ENCODE measurements at regions not wholly inside any gene's neighbourhood (a gene's known extent, or its start where the extent isn't known, plus 50 kb on each side); places are given as distances from the start of the nearest gene placed in this dataset.

DNA sequence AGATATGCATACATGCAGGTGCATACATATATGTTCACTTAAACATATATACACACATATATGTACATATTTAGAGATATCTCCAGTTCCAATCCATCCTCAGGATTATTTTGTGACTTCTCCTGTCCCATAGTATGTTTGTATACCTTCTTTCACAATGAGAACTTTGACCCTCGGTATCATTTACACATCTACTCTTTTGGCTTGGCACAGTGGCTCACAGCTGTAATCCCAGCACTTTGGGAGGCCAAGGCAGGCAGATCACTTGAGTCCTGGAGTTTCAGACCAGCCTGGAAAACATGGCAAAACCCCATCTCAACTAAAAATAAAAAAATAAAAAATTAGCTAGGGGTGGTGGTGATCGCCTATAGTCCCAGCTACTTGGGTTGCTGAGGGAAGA lies 148.1 kb upstream of the CCL2 start:
- no peak for TF ChIP-seq POLR2A (IDR thresholded peaks at IDR 0.05)
- TF ChIP-seq, protein P1, sequence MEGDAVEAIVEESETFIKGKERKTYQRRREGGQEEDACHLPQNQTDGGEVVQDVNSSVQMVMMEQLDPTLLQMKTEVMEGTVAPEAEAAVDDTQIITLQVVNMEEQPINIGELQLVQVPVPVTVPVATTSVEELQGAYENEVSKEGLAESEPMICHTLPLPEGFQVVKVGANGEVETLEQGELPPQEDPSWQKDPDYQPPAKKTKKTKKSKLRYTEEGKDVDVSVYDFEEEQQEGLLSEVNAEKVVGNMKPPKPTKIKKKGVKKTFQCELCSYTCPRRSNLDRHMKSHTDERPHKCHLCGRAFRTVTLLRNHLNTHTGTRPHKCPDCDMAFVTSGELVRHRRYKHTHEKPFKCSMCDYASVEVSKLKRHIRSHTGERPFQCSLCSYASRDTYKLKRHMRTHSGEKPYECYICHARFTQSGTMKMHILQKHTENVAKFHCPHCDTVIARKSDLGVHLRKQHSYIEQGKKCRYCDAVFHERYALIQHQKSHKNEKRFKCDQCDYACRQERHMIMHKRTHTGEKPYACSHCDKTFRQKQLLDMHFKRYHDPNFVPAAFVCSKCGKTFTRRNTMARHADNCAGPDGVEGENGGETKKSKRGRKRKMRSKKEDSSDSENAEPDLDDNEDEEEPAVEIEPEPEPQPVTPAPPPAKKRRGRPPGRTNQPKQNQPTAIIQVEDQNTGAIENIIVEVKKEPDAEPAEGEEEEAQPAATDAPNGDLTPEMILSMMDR (IDR thresholded peaks at IDR 0.05): no peak
- intact Hi-C loops (cut with DNase I): no loop called here
- Histone ChIP-seq H3K4me1 (no peaks in the 10 kb centered on the region), H3K9me3 (no peaks in the 10 kb centered on the region), H3K27me3 (peaks cover 4% of the 10 kb centered on the region), H3K27ac (no peak overlapping the region), H3K36me3 (no peaks in the 10 kb centered on the region), H3K4me3 (replicated peaks in 1 of 3) (no peak overlapping the region)
- 85 to 92% methylated on average over 2 of the region's 2 CpGs for WGBS, 2 donors
- no peak for DNase-seq

DNA sequence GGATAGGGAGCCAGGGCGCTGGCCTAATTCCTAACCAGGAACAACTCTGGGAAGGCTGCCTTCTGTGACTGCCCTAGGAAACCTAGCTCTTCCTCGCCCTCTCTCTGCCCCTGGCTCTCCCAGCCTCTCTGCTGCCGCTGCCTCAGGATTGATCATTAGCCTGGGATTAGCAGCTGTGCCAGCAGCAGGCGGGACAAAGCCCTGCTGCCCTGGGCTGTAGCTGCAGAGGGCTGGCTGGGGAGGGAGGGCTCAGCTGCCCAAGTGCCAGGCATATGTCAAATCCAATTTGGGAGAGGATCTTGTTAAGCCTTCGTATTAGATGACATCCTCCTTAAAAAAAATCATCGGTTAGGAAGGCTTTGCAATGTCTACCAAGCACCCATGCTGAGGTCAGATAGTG lies 144.8 kb upstream of the CCL2 start:
- intact Hi-C loops (cut with DNase I): no loop called here
- H3K9me3 ChIP-seq: no peaks in the 10 kb centered on the region
- DNase-seq: no peak
- no peaks in the 10 kb centered on the region for H3K36me3 ChIP-seq
- peaks cover 4% of the 10 kb centered on the region for H3K27me3 ChIP-seq
- H3K27ac ChIP-seq: no peak overlapping the region
- no peaks in the 10 kb centered on the region for H3K4me1 ChIP-seq
- H3K4me3 ChIP-seq (replicated peaks in 1 of 3): no peak overlapping the region
- WGBS, 2 donors: 59 to 65% methylated on average over 6 of the region's 6 CpGs
- TF ChIP-seq POLR2A (IDR thresholded peaks at IDR 0.05): no peak
- TF ChIP-seq, protein P1 (IDR thresholded peaks at IDR 0.05): no peak

DNA sequence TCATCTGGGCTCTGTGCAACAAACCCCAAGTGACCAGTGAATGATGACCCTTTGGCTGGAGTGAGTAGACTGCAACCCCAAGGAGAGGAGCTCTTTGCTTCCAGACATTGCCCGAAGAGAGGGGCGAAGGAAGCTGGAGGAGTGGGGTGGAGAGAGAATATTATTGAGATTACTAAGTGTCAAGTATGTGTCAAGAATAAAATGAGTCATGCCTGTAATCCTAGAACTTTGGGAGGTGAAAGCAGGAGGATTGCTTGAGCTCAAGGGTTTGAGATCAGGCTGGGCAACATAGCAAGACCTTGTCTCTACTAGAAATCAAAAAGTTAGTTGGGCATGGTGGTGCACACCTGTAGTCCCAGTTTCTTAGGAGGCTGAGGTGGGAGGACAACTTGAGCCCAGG lies 142.0 kb upstream of the CCL2 start:
- H3K4me3 ChIP-seq (replicated peaks in 1 of 3): no peak overlapping the region
- WGBS, 2 donors: 94 to 95% methylated on average over 2 of the region's 2 CpGs
- TF ChIP-seq, protein P1 (IDR thresholded peaks at IDR 0.05): no peak
- TF ChIP-seq POLR2A (IDR thresholded peaks at IDR 0.05): no peak
- H3K27ac ChIP-seq: no peak overlapping the region
- H3K9me3 ChIP-seq: no peaks in the 10 kb centered on the region
- peaks cover 4% of the 10 kb centered on the region for H3K27me3 ChIP-seq
- DNase-seq: no peak
- H3K36me3 ChIP-seq: no peaks in the 10 kb centered on the region
- no peaks in the 10 kb centered on the region for H3K4me1 ChIP-seq
- intact Hi-C loops (cut with DNase I): no loop called here

DNA sequence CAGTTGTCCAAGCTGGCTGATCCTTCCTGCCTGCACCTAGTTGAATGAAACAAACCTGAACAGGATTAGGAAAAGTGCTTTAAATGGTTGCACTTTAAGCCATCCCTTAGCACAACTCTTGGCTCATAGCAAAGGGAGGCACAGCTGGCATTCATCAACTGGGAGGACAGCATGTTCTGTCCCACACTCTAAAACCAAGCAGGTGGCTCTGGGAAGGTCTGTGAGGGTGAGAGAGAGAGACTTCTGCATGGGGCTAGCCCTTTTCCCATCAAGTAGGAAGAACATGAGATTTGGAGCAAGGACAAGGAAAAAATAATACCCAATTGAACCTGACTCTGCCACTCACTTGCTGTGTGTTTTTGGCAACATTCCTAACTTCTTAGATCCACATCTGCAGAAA lies 140.9 kb upstream of the CCL2 start:
- Histone ChIP-seq H3K27me3 (peaks cover 2% of the 10 kb centered on the region), H3K9me3 (no peaks in the 10 kb centered on the region)
- intact Hi-C loops (cut with DNase I): no loop called here

DNA sequence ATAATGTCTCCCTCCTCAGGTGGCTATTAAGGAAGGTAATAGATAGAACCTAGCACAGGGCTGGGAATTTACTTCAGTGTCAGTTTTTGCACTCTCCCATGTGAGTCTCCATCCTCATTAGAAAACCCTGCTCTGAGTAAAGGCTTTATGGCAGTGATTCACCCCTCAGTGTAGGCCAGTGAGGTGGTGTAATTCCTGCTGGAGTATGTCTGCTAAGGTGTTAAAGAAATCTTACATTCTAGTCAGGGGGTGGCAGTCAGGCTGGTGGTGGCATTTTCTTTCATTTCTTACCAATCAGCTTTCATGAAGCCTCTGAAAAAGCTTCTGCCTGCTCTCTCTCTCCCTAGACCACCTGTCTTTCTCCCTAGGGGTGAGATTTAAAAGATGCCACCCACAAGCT lies 138.8 kb upstream of the CCL2 start:
- TF ChIP-seq, protein P1 (IDR thresholded peaks at IDR 0.05): no peak
- no peak for TF ChIP-seq POLR2A (IDR thresholded peaks at IDR 0.05)

More for the DNA sequence above, 140.9 kb upstream of the CCL2 start:
- no peaks in the 10 kb centered on the region for H3K36me3 ChIP-seq
- no peak overlapping the region for H3K27ac ChIP-seq
- DNase-seq: no peak
- H3K4me1 ChIP-seq: no peaks in the 10 kb centered on the region
- no peak overlapping the region for H3K4me3 ChIP-seq (replicated peaks in 1 of 3)
- no peak for TF ChIP-seq POLR2A (IDR thresholded peaks at IDR 0.05)
- TF ChIP-seq, protein P1 (IDR thresholded peaks at IDR 0.05): no peak

More for the DNA sequence above, 138.8 kb upstream of the CCL2 start:
- intact Hi-C loops (cut with DNase I): no loop called here
- no peak for DNase-seq
- Histone ChIP-seq H3K36me3 (no peaks in the 10 kb centered on the region), H3K27ac (no peak overlapping the region), H3K27me3 (no peaks in the 10 kb centered on the region), H3K4me1 (no peaks in the 10 kb centered on the region), H3K9me3 (no peaks in the 10 kb centered on the region), H3K4me3 (replicated peaks in 1 of 3) (no peak overlapping the region)
